HG03064 (cell line): ENCODE measurements at regions not wholly inside any gene's neighbourhood (a gene's known extent, or its start where the extent isn't known, plus 50 kb on each side); places are given as distances from the start of the nearest gene placed in this dataset.

Experiments used
- ATAC-seq: cut with Tn5 transposase; IDR thresholded peaks from one replicate; pipeline ENCODE4 v1.9.1; 2021; ENCODE audit warnings: low read depth; ENCODE audit not compliant: unreplicated experiment

GRCh38 chr10:25661632-25662031 lies 272.4 kb upstream of the MYO3A start:
- no peak for ATAC-seq

- ATAC-seq, result no peak
Observed at GRCh38 chr10:25666276-25666675, 267.8 kb upstream of the MYO3A start.

DNA sequence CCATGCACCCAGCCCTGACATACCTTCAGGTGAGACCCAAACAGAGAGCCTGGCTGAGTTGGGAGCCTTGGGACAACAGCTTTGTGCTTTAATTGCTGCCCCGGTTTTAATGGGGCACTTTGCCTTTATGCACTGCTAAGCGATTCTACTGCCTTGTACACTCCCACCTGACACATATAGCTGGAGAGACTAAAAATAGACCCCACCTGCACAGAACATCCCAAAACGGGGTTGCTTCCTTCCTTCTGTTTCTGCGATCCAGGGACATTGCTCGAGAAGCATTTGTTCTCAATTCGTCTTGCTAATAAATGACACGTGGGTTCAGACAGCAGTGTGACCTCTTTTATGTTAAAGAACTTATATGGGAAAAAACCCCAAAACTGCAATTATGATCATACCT lies 258.8 kb upstream of the MYO3A start:
- ATAC-seq, result no peak

GRCh38 chr10:25675615-25676014 lies 258.4 kb upstream of the MYO3A start:
- ATAC-seq, result no peak

DNA sequence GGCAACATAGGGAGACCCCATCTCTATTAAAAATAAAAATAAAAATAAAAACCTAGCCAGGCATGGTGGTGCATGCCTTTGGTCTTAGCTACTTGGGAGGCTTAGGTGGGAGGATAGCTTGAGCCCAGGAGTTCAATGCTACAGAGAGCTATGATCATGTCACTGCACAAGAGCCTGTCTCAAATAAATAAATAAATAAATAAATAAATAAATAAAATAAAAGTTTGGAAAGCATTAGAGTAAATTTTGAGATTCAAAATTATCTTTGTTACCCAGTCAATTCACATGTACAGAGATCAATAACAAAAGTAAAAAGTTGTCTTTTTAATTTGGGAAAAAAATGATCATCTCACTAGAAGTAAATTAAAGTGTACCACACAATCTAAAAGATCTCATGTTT lies 255.8 kb upstream of the MYO3A start:
- ATAC-seq, result no peak

DNA sequence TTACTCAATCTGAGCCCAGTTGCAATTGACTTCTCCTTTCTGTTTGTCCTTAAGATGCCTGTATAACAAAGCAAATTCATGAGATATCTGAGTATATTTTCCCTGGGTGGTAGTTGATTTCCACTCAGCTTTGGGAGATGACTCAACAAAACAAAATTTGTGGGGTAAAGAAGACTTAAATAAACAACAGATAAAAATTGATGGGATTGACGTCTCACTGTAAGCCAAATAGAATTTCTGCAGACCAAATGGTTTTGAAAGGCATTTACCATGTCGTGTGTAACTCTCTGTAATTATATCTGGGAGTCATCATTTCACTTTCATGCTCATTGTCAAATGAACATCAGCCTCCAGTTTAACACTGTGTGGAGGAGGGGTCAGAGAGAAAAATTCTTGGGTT lies 255.4 kb upstream of the MYO3A start:
- no peak for ATAC-seq

GRCh38 chr10:25682203-25682851 lies 251.7 kb upstream of the MYO3A start:
- ATAC-seq, result no peak

DNA sequence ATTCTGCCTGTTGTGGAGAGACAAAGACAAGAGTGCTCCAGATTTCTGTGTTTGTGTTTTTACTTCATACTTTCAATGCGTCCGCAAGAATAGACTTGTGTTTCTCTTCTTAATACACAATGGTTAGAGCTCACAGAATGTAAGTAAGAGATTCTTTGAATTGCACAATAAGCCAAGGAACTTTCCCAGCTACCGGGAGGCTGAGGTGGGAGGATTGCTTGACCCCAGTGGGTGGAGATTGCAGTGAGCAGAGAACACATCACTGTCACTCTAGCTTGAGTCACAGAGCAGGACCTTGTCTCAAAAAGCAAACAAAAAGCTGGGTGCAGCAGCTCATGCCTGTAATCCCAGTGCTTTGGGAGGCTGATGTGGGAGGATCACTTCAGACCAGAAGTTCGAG lies 250.7 kb upstream of the MYO3A start:
- ATAC-seq, result no peak

DNA sequence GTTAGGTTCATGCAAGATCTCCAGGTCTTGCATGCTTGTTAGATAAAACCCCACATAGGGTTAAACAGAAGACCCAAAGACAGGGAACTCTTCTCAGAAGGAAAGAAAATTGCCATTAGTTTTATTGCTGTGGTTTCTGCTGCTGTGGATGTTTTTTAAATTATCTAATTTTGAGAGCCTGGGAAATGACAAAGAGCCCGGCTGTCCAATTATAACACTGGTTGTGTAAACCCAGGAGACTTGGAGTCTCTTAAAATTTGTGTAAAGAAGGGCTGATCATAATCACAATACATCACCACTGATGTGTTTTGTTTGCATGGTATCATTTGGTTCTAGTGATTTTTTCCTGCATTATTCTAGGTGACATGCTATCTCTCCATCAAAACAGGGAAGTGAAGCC lies 246.5 kb upstream of the MYO3A start:
- no peak for ATAC-seq

- no peak for ATAC-seq
Observed at GRCh38 chr10:25689346-25690100, 244.5 kb upstream of the MYO3A start.

- no peak for ATAC-seq
Observed at GRCh38 chr10:25692761-25693160, 241.3 kb upstream of the MYO3A start.

GRCh38 chr10:25694206-25694933 lies 239.7 kb upstream of the MYO3A start:
- ATAC-seq, result no peak

- ATAC-seq, result no peak
Observed at GRCh38 chr10:25694971-25695370, 239.1 kb upstream of the MYO3A start.

DNA sequence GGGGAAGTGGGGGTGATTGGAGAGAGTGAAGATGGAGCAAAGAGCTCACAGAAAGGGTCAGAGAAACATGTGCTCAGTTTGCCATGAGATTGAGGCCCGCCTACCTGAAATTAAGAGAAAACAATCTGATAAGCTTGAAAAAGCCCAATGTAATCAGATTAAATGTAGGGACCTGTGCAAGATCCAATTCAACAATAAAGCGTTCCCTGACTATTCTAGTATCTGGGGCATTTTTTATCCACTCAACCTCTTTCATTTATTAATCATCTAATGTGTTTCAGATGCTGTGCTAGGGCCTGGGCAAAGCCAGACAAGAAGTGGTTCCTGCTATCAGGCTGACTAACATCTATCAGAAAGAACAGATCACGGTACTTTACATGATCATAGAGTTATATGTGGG lies 238.4 kb upstream of the MYO3A start:
- no peak for ATAC-seq

DNA sequence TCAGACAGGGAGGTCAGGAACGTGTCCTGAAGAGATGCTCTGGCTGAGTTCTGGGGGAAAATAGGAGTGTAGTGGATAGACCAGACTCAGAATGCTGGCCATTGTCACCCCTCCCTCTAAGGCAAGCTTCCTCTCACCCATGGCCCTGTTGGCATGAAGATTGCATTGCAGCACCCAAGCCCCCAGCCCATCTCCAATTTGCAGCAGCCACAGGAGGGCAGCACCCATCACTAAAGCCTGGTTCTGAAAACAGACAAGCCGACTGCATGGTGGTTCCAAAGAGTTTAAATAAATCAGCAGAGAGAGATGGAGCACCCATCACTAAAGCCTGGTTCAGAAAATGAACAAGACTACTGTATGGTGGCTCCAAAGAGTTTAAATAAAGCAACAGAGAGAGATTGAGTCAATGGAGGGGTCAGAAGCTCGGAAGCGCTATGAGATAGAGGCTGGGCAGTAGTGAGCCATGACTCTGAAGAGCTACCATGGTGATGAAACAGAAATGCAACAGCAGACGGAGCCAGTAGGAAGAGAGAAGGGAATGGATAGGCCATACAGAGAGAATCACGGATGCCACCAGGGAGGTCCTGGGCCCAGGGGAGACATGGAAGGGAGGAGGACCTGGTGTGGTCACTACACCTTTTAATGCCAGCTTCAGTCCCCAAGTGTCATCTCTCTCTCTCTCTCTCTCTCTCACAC lies 237.9 kb upstream of the MYO3A start:
- no peak for ATAC-seq

DNA sequence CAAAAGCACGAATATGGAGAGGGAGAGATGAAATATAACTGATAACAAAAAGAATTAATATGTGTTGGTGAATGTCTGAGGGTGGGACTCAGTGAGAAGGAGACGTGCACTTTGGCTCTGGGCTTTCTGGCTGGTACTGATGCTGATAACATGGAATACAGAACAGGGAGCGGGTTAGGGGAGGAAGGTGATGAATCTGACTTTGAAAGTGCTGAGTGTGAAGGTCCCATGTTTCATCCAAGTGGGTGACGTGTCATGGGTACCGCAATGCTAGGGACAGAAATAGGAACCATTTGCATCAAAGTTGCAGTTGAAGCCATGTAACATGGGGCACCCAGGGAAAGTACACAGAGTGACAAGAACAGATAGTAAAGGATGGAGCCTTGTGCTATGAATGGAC lies 236.6 kb upstream of the MYO3A start:
- ATAC-seq, result no peak

DNA sequence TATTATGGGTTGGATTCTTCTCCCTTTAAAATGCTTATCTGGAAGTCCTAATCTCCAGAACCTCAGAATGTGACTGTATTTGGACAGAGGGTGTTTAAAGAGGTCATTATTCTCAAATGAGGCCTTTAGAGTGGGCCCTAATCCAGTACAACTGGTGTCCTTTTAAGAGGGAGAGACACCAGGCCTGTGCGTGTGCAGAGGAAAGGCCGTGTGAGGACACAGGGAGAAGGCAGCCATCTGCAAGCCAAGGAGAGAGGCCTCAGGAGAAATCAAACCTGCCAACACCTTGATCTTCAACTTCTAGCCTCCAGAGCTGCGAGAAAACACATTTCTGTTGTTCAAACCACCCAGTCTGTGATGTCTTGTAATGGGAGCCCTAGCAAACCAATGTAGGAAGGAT lies 235.4 kb upstream of the MYO3A start:
- ATAC-seq, result no peak

GRCh38 chr10:25699631-25700030 lies 234.4 kb upstream of the MYO3A start:
- no peak for ATAC-seq

DNA sequence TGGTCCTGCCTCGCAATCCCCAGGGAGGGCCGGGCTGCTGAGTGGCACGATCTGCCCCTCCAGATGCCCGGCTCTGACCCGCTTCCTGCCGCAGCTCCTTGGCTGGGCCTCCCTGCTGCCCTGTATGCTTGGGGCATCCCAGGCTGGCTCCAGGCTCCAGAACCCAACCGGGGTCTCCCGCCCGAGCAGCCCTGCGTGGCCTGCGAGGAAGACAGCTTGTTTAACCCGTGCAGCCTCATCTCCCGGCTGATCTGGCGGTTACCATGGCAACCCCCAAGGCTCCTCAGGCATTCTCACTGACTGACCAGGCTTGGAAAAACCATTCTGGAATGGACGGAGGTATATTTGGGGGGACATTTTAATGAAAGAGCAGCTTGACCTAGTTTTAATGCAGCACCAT lies 232.4 kb upstream of the MYO3A start:
- ATAC-seq, result no peak

- no peak for ATAC-seq
Observed at GRCh38 chr10:25704622-25705021, 229.4 kb upstream of the MYO3A start.

GRCh38 chr10:25707572-25707971 lies 226.5 kb upstream of the MYO3A start:
- ATAC-seq, result no peak
